ENCODE measurements at regions not wholly inside any gene's neighbourhood (a gene's known extent, or its start where the extent isn't known, plus 50 kb on each side); places are given as distances from the start of the nearest gene placed in this dataset.

- no peak overlapping the region for H3K27ac ChIP-seq
- TF ChIP-seq POLR2A (IDR thresholded peaks at IDR 0.05): no peak
- no peak for TF ChIP-seq POLR2AphosphoS5 (IDR thresholded peaks at IDR 0.05)
- TF ChIP-seq CTCF (IDR thresholded peaks at IDR 0.05 in 8 of 11, conservative IDR thresholded peaks at IDR 0.05 in 3 of 11): no peak
- H3K9me3 ChIP-seq: peaks cover 0 to 17% (median 4%) of the 10 kb centered on the region in 8 donors
- no peak for DNase-seq
- H3K36me3 ChIP-seq: no peaks in the 10 kb centered on the region
- 66 to 85% (median 76%) methylated on average over 4 of the region's 4 CpGs for WGBS, 5 donors
- H3K4me3 ChIP-seq: no peak overlapping the region
- H3K4me1 ChIP-seq: no peaks in the 10 kb centered on the region
- H3K27me3 ChIP-seq (replicated peaks in 1 of 7): no peaks in the 10 kb centered on the region
- intact Hi-C loops (cut with DNase I; ENCODE audit: low total_unique reads): no loop called here
Measured at GRCh38 chr4:38422850-38423249, 241.1 kb upstream of the KLF3 start.

DNA sequence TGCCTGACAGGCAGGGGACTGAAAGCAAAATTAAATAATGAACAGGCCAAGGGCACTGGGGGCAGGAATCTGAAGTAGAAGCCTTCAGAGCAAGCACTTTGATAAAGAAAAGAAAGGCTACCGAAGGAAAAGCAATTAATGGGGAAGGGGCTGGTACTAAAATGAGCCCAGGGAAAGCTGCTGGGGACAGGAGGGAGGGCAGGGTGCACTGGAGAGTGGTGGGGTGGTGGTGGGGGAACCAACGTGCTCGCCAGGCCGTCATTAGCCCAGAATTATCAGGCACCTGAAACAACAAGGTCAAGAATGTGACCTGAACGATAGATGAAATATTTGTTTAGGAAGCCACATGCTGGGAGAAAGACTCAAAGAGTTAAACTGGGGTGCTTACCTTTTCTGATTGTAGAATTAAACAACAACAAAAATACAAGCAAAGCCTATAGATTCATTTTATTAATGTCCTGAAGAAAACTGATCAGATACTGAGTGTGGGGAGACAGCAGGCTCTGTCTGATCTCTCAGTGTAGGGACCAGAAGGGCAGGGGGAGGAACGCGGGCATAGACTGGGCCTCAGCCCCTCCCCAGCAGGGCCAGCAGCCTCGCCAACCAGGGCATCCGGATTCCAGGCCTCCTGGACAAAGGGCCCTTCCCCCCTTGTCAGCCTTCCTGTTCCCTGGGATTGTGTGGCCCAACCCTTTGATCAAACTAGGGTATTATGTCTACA, 239.7 kb upstream of the KLF3 start:
- Histone ChIP-seq H3K27me3 (replicated peaks in 1 of 7) (no peaks in the 10 kb centered on the region), H3K4me1 (no peaks in the 10 kb centered on the region), H3K27ac (no peak overlapping the region), H3K36me3 (no peaks in the 10 kb centered on the region), H3K9me3 (peaks cover 0 to 16% (median 4%) of the 10 kb centered on the region in 8 donors), H3K4me3 (no peak overlapping the region)
- no peak for DNase-seq
- TF ChIP-seq CTCF (IDR thresholded peaks at IDR 0.05 in 8 of 11, conservative IDR thresholded peaks at IDR 0.05 in 3 of 11) (no peak), POLR2AphosphoS5 (IDR thresholded peaks at IDR 0.05) (no peak), POLR2A (IDR thresholded peaks at IDR 0.05) (no peak)
- WGBS, 5 donors: 75 to 87% (median 78%) methylated on average over 9 of the region's 9 CpGs
- intact Hi-C loops (cut with DNase I; ENCODE audit: low total_unique reads): no loop called here

GRCh38 chr4:38426532-38426931, 237.5 kb upstream of the KLF3 start:
- Histone ChIP-seq H3K4me1 (no peaks in the 10 kb centered on the region), H3K4me3 (no peak overlapping the region), H3K36me3 (no peaks in the 10 kb centered on the region), H3K9me3 (peaks cover 0 to 4% (median 0%) of the 10 kb centered on the region in 8 donors), H3K27ac (no peak overlapping the region), H3K27me3 (replicated peaks in 1 of 7) (no peaks in the 10 kb centered on the region)
- no peak for TF ChIP-seq POLR2AphosphoS5 (IDR thresholded peaks at IDR 0.05)
- intact Hi-C loops (cut with DNase I; ENCODE audit: low total_unique reads): no loop called here
- no peak for DNase-seq

- H3K27ac ChIP-seq: no peak overlapping the region
- intact Hi-C loops (cut with DNase I; ENCODE audit: low total_unique reads): no loop called here
- 90 to 100% (median 93%) methylated on average over 2 of the region's 2 CpGs for WGBS, 5 donors
- TF ChIP-seq POLR2A (IDR thresholded peaks at IDR 0.05): no peak
- no peak for TF ChIP-seq CTCF (IDR thresholded peaks at IDR 0.05 in 8 of 11, conservative IDR thresholded peaks at IDR 0.05 in 3 of 11)
- no peak for TF ChIP-seq POLR2AphosphoS5 (IDR thresholded peaks at IDR 0.05)
- no peaks in the 10 kb centered on the region for H3K4me1 ChIP-seq
- H3K9me3 ChIP-seq: peaks cover 0 to 20% (median 11%) of the 10 kb centered on the region in 8 donors
- no peak overlapping the region for H3K4me3 ChIP-seq
- no peak for DNase-seq
- H3K36me3 ChIP-seq: no peaks in the 10 kb centered on the region
- H3K27me3 ChIP-seq (replicated peaks in 1 of 7): no peaks in the 10 kb centered on the region
Measured at GRCh38 chr4:38430841-38431240, 233.2 kb upstream of the KLF3 start.

Measured in spleen (tissue), 11 donors.